GM11168 (cell line): ENCODE measurements at regions not wholly inside any gene's neighbourhood (a gene's known extent, or its start where the extent isn't known, plus 50 kb on each side); places are given as distances from the start of the nearest gene placed in this dataset.

Source experiments
- in situ Hi-C: fragments of 300-500 bp; cut with MboI; formaldehyde crosslinking; loops from one replicate; pipeline ENCODE4 v1.12.0; 2022; ENCODE audit warnings: low sequenced_read_pairs; ENCODE audit not compliant: unreplicated experiment

DNA sequence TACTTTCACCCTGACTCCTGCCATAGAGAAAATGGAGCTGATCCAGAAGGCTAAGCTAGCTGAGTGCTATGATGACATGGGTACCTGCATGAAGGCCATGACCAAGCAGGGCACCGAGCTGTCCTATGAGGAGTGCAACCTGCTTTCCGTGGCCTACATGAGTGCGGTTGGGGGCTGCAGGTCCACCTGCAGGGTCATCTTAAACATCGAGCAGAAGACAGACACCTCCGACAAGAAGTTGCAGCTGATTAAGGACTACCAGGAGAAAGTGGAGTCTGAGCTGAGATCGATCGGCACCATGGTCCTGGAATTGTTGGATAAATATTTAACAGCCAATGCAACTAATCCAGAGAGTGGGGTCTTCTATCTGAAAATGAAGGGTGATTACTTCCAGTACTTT lies 438.0 kb downstream of the TMA16 start:
- in situ Hi-C loops, result no loop called here

- in situ Hi-C loops, result no loop called here
These were observed 445.1 kb downstream of the TMA16 start for GRCh38 chr4:163939597-163939996.

GRCh38 chr4:163941221-163941905 lies 446.9 kb downstream of the TMA16 start:
- in situ Hi-C loops, result no loop called here

DNA sequence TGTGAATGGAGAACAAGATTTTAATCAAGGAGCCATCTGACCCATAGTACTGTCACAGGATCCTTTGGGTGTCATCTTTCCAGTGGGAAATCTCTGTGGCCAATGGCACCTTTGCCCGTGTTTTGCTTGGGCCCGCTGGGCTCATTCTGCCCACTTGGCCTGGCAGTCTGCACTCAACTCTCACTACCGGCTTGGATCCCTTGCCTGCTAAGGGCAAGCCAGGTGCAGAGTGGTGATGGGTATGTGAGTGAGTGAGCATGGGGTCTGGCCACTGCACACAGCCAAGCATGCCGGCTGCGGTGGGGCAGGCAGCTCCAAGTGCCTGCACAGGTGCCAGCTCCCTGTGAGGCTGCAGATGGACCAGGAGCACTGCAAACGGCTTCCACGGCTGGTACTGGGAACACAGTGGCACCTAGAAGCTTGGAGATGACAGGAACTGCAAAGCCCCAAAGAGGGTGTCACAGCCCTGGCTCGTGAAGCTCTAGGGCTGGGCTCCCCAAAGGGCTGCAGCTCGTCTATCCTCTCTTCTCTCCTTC lies 454.5 kb downstream of the TMA16 start:
- in situ Hi-C loops, result no loop called here

- in situ Hi-C loops, result no loop called here
These were observed 455.6 kb downstream of the TMA16 start for GRCh38 chr4:163949976-163950601.

DNA sequence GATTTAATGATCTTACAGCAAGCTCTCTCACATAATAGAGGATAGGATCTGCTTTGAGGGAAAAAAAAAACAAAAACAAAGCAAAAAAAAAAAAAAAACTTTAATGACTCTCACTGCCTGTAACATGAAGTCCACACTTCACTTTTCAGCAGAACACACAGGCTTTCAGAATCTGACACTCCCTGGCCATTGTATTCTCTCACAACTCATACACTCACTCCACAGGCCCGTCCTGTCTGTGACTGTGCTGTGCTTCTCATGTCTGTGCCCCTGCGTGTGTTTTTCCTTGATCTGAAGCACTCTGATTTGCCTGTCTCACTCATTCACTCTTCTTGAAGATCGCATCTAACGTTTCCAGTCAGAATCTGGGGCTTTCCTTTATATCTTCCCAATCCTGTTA lies 460.8 kb downstream of the TMA16 start:
- in situ Hi-C loops, result no loop called here

DNA sequence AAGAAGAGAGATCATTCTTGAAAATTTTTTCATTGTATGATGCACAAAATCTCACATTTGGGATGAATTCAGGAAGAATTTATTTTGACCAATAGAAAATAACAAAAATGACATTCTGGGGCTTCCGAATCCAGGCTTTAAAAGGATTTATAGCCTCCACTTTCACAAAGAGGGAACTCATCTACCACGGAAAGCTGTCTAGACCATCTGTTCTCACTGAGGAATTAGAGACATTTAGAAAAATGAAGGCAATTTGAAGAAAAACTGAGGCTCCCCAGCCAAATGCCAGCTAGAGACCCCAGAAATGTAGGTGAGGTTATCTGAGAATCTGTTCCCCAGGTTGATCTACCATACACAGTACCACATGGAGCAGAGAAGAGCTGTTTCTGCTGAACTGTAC lies 464.3 kb downstream of the TMA16 start:
- in situ Hi-C loops, result no loop called here

- in situ Hi-C loops, result no loop called here
These were observed 465.4 kb downstream of the TMA16 start for GRCh38 chr4:163959932-163960331.

GRCh38 chr4:163966612-163967011 lies 472.1 kb downstream of the TMA16 start:
- in situ Hi-C loops, result no loop called here

DNA sequence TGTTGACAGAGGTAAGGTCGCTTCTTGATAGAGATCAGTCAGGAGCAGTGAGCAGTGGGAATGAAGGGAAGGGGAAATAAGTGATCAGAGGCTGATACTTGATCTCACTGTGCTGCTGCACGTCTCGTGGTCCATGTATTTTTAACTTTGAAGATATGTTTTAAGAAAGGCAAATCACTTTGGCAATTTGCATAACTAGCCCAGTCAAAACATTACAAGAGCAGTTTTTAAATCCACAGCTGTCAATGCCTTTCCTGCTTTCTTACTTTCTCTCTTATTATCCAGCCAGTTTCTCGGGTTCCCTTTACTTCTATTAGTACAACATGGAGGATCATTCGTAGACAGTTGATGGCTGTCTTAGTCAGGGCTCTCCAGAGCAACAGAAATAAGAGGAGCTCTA lies 472.8 kb downstream of the TMA16 start:
- in situ Hi-C loops, result no loop called here

DNA sequence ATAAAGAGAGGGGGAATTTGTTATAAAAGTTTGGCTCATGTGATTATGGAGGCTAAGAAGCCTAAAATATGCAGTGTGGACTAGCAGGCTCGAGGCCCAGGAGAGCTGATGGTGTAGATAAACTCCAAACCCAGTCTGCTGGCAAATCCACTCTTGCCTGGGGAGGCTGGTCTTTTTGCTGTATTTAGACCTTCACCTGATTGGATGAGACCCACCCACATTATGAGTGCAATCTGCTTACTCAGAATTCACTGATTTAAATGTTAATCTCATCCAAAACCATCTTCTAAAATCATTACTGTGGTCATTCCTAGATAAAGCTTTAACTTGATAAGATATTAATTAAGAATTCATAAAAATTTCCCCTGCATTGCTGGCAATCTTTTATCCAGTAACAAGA lies 473.2 kb downstream of the TMA16 start:
- in situ Hi-C loops, result no loop called here

DNA sequence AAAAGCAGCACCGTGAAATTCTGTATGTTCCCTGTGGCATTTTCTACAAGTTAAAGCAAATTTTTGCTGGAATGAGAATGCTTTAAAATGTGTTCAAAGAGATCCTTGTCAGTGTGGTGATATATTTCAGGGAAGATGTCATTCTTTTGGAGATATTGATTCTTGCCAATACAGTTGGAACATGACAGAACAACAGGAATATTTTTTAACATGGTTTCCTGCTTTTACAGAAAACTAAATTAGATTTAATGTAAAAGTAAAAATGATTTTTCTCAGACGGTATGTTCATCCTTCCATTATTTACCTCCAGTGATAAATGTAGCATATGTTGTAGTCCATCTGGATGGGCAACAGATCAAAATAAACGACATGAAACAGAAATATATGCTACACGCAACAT lies 474.8 kb downstream of the TMA16 start:
- in situ Hi-C loops, result no loop called here

- in situ Hi-C loops, result no loop called here
These were observed 482.1 kb downstream of the TMA16 start for GRCh38 chr4:163976588-163976987.

GRCh38 chr4:163988391-163988790 lies 493.9 kb downstream of the TMA16 start:
- in situ Hi-C loops, result no loop called here

- in situ Hi-C loops, result no loop called here
These were observed 494.4 kb downstream of the TMA16 start for GRCh38 chr4:163988865-163989264.

DNA sequence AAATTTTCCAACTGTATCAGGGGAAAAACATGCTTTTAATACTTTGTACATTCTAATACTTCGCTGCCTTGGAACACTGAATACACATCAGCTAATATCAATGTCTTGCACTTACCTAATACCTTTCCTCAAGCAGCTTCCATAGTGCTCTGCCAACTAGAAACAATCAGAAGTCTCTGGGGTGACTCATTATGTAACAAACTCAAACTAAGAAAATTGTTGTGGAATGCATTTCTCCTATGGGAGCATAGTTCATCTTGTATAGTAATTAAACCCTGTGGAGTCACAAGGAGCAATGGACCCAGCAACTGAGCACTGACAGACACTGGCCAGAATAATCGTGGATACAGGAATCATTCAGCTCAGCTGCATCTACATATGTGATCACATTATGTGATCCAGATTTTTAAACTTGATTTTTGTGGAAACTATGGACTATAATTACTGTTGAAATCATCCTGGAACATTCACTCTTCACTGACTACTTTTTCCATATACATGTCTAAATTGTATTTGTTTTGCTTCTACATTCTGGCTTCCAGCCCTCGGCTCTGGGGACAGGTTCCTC lies 496.9 kb downstream of the TMA16 start:
- in situ Hi-C loops, result no loop called here

- in situ Hi-C loops, result no loop called here
These were observed 514.9 kb downstream of the TMA16 start for GRCh38 chr4:164009435-164009834.

DNA sequence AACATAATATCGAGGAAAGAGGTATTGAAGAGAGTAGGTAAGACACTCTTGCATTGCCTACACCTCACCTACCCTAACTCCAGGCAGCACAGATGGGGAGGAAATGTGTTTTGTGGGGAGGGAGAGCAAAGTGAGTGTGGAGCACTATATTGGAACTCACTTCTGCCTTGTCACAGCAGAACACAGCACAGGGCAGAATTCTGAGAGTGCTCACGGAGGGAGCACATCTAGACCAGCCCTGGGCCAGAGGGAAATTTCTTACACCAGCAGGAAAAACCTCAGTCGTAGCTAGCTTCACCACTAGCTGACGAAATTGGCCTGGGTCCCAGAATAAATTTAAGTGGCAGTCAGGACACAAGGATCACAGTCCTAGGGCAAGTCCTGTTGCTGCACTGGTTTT lies 517.3 kb downstream of the TMA16 start:
- in situ Hi-C loops, result no loop called here

- in situ Hi-C loops, result no loop called here
These were observed 518.0 kb downstream of the TMA16 start for GRCh38 chr4:164012396-164013027.

DNA sequence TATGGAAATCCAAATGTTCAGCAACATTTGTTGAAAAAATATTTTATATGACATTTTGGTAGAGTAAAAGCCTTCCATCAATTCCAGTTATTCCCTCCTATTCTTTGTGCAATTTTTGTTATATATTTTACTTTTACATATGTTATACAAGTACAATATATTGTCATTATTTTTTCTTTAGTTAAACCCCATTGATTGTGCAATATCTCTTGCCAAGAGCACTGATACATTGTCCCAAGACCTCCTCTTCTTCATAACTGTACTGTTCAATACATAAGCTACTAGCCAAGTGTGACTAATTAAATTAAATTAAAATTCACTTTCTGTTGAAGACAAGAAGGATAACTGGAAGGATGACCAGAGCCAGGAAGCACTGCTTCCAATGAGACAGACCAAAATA lies 527.5 kb downstream of the TMA16 start:
- in situ Hi-C loops, result no loop called here

DNA sequence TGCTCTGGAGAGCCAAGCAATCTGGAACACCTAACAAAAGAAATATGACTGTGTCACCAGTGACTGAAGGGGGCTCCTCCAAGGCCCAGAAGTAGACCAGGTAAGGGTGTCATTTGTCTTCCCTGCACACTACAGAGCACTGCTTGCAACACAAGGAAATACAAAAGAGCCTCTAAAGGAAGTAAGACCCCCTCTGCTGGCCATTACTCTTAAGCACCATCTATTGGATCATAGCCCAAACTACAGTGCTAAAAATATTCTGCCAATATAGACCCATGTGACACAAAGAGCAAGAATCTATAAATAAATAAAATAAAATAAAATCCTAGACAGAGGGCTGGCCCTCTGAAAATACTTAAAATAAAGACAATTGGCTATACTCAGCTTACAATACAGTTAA lies 528.7 kb downstream of the TMA16 start:
- in situ Hi-C loops, result no loop called here
